ENCODE measurements at regions not wholly inside any gene's neighbourhood (a gene's known extent, or its start where the extent isn't known, plus 50 kb on each side); places are given as distances from the start of the nearest gene placed in this dataset.

- no peak for DNase-seq
- no peak overlapping the region for H3K9ac ChIP-seq (ENCODE audit: low read length in 3 of 3)
- intact Hi-C loops (cut with DNase I): no loop called here
- peaks cover 0 to 30% (median 25%) of the 10 kb centered on the region in 3 donors for H3K4me1 ChIP-seq (ENCODE audit: control insufficient read depth in 2 of 3, insufficient read depth in 2 of 3, low read depth in 1 of 3, low read length in 3 of 3)
- no peak overlapping the region for H3K4me3 ChIP-seq (ENCODE audit: low read length in 3 of 3)
- FAIRE-seq: no peak
- H3K9me3 ChIP-seq (ENCODE audit: control insufficient read depth in 2 of 3, insufficient read depth in 1 of 3, low read length in 3 of 3): no peaks in the 10 kb centered on the region
- H3K27me3 ChIP-seq (ENCODE audit: control insufficient read depth, insufficient read depth, low read length): no peaks in the 10 kb centered on the region
- H3K36me3 ChIP-seq (ENCODE audit: control insufficient read depth in 2 of 3, insufficient read depth in 3 of 3, low read length in 3 of 3): no peaks in the 10 kb centered on the region
- TF ChIP-seq, protein P1, sequence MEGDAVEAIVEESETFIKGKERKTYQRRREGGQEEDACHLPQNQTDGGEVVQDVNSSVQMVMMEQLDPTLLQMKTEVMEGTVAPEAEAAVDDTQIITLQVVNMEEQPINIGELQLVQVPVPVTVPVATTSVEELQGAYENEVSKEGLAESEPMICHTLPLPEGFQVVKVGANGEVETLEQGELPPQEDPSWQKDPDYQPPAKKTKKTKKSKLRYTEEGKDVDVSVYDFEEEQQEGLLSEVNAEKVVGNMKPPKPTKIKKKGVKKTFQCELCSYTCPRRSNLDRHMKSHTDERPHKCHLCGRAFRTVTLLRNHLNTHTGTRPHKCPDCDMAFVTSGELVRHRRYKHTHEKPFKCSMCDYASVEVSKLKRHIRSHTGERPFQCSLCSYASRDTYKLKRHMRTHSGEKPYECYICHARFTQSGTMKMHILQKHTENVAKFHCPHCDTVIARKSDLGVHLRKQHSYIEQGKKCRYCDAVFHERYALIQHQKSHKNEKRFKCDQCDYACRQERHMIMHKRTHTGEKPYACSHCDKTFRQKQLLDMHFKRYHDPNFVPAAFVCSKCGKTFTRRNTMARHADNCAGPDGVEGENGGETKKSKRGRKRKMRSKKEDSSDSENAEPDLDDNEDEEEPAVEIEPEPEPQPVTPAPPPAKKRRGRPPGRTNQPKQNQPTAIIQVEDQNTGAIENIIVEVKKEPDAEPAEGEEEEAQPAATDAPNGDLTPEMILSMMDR (IDR thresholded peaks at IDR 0.05; ENCODE audit: borderline replicate concordance, extremely low read depth, insufficient read depth): no peak
- no peak overlapping the region for H3K27ac ChIP-seq (ENCODE audit: low read depth in 2 of 2, low read length in 2 of 2)
These were observed 119.3 kb downstream of the QRSL1 start for GRCh38 chr6:106748547-106749207.

- H3K9ac ChIP-seq (ENCODE audit: low read length in 3 of 3): no peak overlapping the region
- no peaks in the 10 kb centered on the region for H3K27me3 ChIP-seq (ENCODE audit: control insufficient read depth, insufficient read depth, low read length)
These were observed 117.8 kb downstream of the QRSL1 start for GRCh38 chr6:106747139-106747538.

DNA sequence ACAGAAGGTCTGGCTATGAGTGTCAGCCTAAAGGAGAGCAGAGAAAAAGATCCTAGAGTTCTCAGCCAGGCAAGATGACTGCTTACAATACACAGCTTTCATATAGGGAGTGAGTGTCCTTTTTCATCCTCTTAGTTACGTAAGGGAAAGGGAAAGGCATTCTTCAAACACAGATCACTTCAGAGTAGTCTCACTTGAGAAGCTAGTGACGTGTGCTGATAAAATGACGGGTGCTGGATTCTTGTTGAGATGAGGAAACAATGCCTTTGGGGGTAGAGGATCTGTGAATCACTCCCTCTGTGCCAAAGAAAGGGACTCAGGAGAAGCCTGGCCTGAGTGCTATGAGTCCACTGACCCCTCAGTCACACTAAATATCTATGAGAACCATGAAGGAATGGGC is 117.3 kb downstream of the QRSL1 start:
- H3K9ac ChIP-seq (ENCODE audit: low read length in 3 of 3): no peak overlapping the region
- no peaks in the 10 kb centered on the region for H3K9me3 ChIP-seq (ENCODE audit: control insufficient read depth in 2 of 3, insufficient read depth in 1 of 3, low read length in 3 of 3)
- no peak overlapping the region for H3K27ac ChIP-seq (ENCODE audit: low read depth in 2 of 2, low read length in 2 of 2)
- TF ChIP-seq, protein P1 (IDR thresholded peaks at IDR 0.05; ENCODE audit: borderline replicate concordance, extremely low read depth, insufficient read depth): no peak
- FAIRE-seq (no peak), DNase-seq (no peak)
- H3K36me3 ChIP-seq (ENCODE audit: control insufficient read depth in 2 of 3, insufficient read depth in 3 of 3, low read length in 3 of 3): no peaks in the 10 kb centered on the region
- intact Hi-C loops (cut with DNase I): no loop called here
- H3K4me1 ChIP-seq (ENCODE audit: control insufficient read depth in 2 of 3, insufficient read depth in 2 of 3, low read depth in 1 of 3, low read length in 3 of 3): peaks cover 0 to 27% (median 19%) of the 10 kb centered on the region in 3 donors
- no peaks in the 10 kb centered on the region for H3K27me3 ChIP-seq (ENCODE audit: control insufficient read depth, insufficient read depth, low read length)
- no peak overlapping the region for H3K4me3 ChIP-seq (ENCODE audit: low read length in 3 of 3)

More at GRCh38 chr6:106747139-106747538, 117.8 kb downstream of the QRSL1 start:
- H3K9me3 ChIP-seq (ENCODE audit: control insufficient read depth in 2 of 3, insufficient read depth in 1 of 3, low read length in 3 of 3): no peaks in the 10 kb centered on the region
- FAIRE-seq (no peak), DNase-seq (no peak)
- H3K36me3 ChIP-seq (ENCODE audit: control insufficient read depth in 2 of 3, insufficient read depth in 3 of 3, low read length in 3 of 3): no peaks in the 10 kb centered on the region
- TF ChIP-seq, protein P1 (IDR thresholded peaks at IDR 0.05; ENCODE audit: borderline replicate concordance, extremely low read depth, insufficient read depth): no peak
- H3K4me1 ChIP-seq (ENCODE audit: control insufficient read depth in 2 of 3, insufficient read depth in 2 of 3, low read depth in 1 of 3, low read length in 3 of 3): peaks cover 0 to 30% (median 24%) of the 10 kb centered on the region in 3 donors
- H3K4me3 ChIP-seq (ENCODE audit: low read length in 3 of 3): no peak overlapping the region
- intact Hi-C loops (cut with DNase I): no loop called here
- H3K27ac ChIP-seq (ENCODE audit: low read depth in 2 of 2, low read length in 2 of 2): no peak overlapping the region

Data from kidney (tissue), 13 donors.